Loucy (cell line): ENCODE measurements at regions not wholly inside any gene's neighbourhood (a gene's known extent, or its start where the extent isn't known, plus 50 kb on each side); places are given as distances from the start of the nearest gene placed in this dataset.

ENCODE experiments used
- CTCF ChIP-seq: fragments of 200-600 bp; sonication (generic); conservative IDR thresholded peaks from 2 replicates; pipeline ENCODE4 v1.5.1; 2014; ENCODE audit warnings: mild to moderate bottlenecking, antibody characterized with exemption, low read length
- EZH2phosphoT487 ChIP-seq: fragments of 200-600 bp; IDR thresholded peaks from 2 replicates; pipeline ENCODE4 v1.6.1; 2018; ENCODE audit warnings: antibody characterized with exemption, mild to moderate bottlenecking, moderate library complexity, borderline replicate concordance

GRCh38 chr15:62298811-62299210, 133.7 kb upstream of the C2CD4B start:
- no peak for TF ChIP-seq EZH2phosphoT487
- TF ChIP-seq CTCF = no peak
